ENCODE measurements at regions not wholly inside any gene's neighbourhood (a gene's known extent, or its start where the extent isn't known, plus 50 kb on each side); places are given as distances from the start of the nearest gene placed in this dataset.

- Histone ChIP-seq H3K4me3 (ENCODE audit: low read depth, low read length, poor library complexity, severe bottlenecking) (no peak overlapping the region), H3K4me2 (ENCODE audit: low read length) (no peak overlapping the region), H3K27me3 (ENCODE audit: insufficient read depth, low read length) (no peaks in the 10 kb centered on the region)
Observed at GRCh38 chr12:67382241-67382871, 113.2 kb downstream of the CAND1 start.

DNA sequence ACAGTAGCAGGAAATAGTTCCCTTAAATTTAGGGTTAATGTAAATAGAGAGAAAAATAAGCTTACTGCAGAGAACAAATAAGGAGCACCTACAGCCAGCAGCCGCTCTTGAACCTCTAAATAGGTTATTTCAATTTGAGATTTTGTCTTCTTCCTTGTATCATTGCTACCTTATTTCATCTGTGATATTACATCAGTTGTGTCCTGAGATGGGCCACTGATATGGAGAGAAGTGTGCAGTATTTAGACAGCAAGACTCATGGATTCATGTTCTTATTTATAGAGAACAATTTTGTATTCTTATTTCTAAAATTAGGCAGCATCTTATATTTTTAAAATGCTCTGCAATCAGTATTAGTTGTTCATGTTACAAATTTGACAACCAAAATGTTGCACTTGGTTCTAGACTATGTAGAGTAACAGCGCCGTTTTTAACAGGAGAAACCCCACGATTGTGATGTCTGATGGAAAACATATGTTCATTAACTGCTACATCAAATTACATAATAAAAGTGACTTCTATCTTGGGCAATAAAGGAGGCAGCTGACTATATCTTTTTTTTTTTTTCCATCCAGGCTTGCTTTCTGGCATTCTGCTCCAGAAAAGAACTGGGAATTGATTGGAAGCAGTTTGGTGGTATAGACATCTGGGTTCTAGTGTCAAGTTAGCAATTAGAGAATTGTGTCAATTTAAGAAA, 117.9 kb downstream of the CAND1 start:
- H2AFZ ChIP-seq (ENCODE audit: low read length): no peak overlapping the region
- no peaks in the 10 kb centered on the region for H3K9me2 ChIP-seq (ENCODE audit: low read depth, low read length)
- TF ChIP-seq, protein P1, sequence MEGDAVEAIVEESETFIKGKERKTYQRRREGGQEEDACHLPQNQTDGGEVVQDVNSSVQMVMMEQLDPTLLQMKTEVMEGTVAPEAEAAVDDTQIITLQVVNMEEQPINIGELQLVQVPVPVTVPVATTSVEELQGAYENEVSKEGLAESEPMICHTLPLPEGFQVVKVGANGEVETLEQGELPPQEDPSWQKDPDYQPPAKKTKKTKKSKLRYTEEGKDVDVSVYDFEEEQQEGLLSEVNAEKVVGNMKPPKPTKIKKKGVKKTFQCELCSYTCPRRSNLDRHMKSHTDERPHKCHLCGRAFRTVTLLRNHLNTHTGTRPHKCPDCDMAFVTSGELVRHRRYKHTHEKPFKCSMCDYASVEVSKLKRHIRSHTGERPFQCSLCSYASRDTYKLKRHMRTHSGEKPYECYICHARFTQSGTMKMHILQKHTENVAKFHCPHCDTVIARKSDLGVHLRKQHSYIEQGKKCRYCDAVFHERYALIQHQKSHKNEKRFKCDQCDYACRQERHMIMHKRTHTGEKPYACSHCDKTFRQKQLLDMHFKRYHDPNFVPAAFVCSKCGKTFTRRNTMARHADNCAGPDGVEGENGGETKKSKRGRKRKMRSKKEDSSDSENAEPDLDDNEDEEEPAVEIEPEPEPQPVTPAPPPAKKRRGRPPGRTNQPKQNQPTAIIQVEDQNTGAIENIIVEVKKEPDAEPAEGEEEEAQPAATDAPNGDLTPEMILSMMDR (IDR thresholded peaks at IDR 0.05; ENCODE audit: low read length): no peak
- no peak for TF ChIP-seq EZH2 (IDR thresholded peaks at IDR 0.05; ENCODE audit: borderline replicate concordance, low read length)
- H3K9ac ChIP-seq (ENCODE audit: low read length): no peak overlapping the region
- H3K27me3 ChIP-seq (ENCODE audit: insufficient read depth, low read length): no peaks in the 10 kb centered on the region
- H4K20me1 ChIP-seq (ENCODE audit: insufficient read depth, low read length): no peaks in the 10 kb centered on the region
- no peak overlapping the region for H3K4me3 ChIP-seq (ENCODE audit: low read depth, low read length, poor library complexity, severe bottlenecking)
- no peaks in the 10 kb centered on the region for H3K36me3 ChIP-seq (ENCODE audit: insufficient read depth, low read length)
- H3K79me2 ChIP-seq (ENCODE audit: insufficient read depth, low read length): no peaks in the 10 kb centered on the region
- no peaks in the 10 kb centered on the region for H3K4me1 ChIP-seq (ENCODE audit: insufficient read depth, low read length, severe bottlenecking)
- no peaks in the 10 kb centered on the region for H3K9me3 ChIP-seq (ENCODE audit: low read length)
- no peaks in the 10 kb centered on the region for H3F3A ChIP-seq (ENCODE audit: insufficient read depth, low read length)
- no peak overlapping the region for H3K27ac ChIP-seq (ENCODE audit: low read depth, low read length, poor library complexity, severe bottlenecking)
- no peak overlapping the region for H3K4me2 ChIP-seq (ENCODE audit: low read length)

More at GRCh38 chr12:67382241-67382871, 113.2 kb downstream of the CAND1 start:
- H3K27ac ChIP-seq (ENCODE audit: low read depth, low read length, poor library complexity, severe bottlenecking): no peak overlapping the region
- no peaks in the 10 kb centered on the region for H3K36me3 ChIP-seq (ENCODE audit: insufficient read depth, low read length)
- no peaks in the 10 kb centered on the region for H3K4me1 ChIP-seq (ENCODE audit: insufficient read depth, low read length, severe bottlenecking)
- no peaks in the 10 kb centered on the region for H3K9me3 ChIP-seq (ENCODE audit: low read length)
- no peak overlapping the region for H2AFZ ChIP-seq (ENCODE audit: low read length)
- no peaks in the 10 kb centered on the region for H3K9me2 ChIP-seq (ENCODE audit: low read depth, low read length)
- no peak overlapping the region for H3K9ac ChIP-seq (ENCODE audit: low read length)
- H3K79me2 ChIP-seq (ENCODE audit: insufficient read depth, low read length): no peaks in the 10 kb centered on the region
- H4K20me1 ChIP-seq (ENCODE audit: insufficient read depth, low read length): no peaks in the 10 kb centered on the region
- no peaks in the 10 kb centered on the region for H3F3A ChIP-seq (ENCODE audit: insufficient read depth, low read length)
- TF ChIP-seq EZH2 (IDR thresholded peaks at IDR 0.05; ENCODE audit: borderline replicate concordance, low read length): no peak
- TF ChIP-seq, protein P1 (IDR thresholded peaks at IDR 0.05; ENCODE audit: low read length): no peak

- Histone ChIP-seq H3K36me3 (ENCODE audit: insufficient read depth, low read length) (no peaks in the 10 kb centered on the region), H3K9ac (ENCODE audit: low read length) (no peak overlapping the region), H3K9me3 (ENCODE audit: low read length) (no peaks in the 10 kb centered on the region), H4K20me1 (ENCODE audit: insufficient read depth, low read length) (no peaks in the 10 kb centered on the region), H3K27ac (ENCODE audit: low read depth, low read length, poor library complexity, severe bottlenecking) (no peak overlapping the region), H2AFZ (ENCODE audit: low read length) (no peak overlapping the region), H3F3A (ENCODE audit: insufficient read depth, low read length) (no peaks in the 10 kb centered on the region), H3K9me2 (ENCODE audit: low read depth, low read length) (no peaks in the 10 kb centered on the region), H3K4me3 (ENCODE audit: low read depth, low read length, poor library complexity, severe bottlenecking) (no peak overlapping the region), H3K4me1 (ENCODE audit: insufficient read depth, low read length, severe bottlenecking) (no peaks in the 10 kb centered on the region), H3K27me3 (ENCODE audit: insufficient read depth, low read length) (no peaks in the 10 kb centered on the region), H3K79me2 (ENCODE audit: insufficient read depth, low read length) (no peaks in the 10 kb centered on the region), H3K4me2 (ENCODE audit: low read length) (no peak overlapping the region)
- no peak for TF ChIP-seq EZH2 (IDR thresholded peaks at IDR 0.05; ENCODE audit: borderline replicate concordance, low read length)
- TF ChIP-seq, protein P1 (IDR thresholded peaks at IDR 0.05; ENCODE audit: low read length): no peak
Observed at GRCh38 chr12:67388331-67389138, 119.4 kb downstream of the CAND1 start.
